HS-5 (cell line): ENCODE measurements at regions not wholly inside any gene's neighbourhood (a gene's known extent, or its start where the extent isn't known, plus 50 kb on each side); places are given as distances from the start of the nearest gene placed in this dataset.
A peak's percentile ranks its signal among the peaks of the same experiment; 100 is the strongest.
"Not testable (repeated sequence)": the region's sequence is repeated elsewhere in the genome, so short reads cannot be mapped to it uniquely, and the experiment has no call there.

ENCODE experiments used
- DNase-seq: peaks from one replicate; pipeline ENCODE4 v3.0.0-alpha.2; 2012; ENCODE audit warnings: low read depth

DNA sequence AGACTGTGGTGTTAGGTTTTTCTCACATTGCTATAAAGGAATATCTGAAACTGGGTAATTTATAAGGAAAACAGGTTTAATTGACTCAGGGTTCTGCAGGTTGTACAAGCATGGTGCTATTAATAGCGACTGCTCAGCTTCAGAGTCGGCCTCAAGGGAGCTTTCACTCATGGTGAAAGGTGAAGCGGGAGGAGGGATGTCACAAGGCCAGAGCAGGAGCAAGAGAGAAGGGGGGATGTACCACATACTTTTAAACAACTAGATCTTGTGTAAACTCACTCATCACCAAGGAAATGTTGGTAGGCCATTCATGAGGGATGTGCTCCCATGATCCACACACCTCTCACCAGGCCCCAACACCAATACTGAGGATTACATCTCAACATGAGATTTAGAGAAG is 313.2 kb downstream of the UBE2NL start:
- not testable (repeated sequence) for DNase-seq

DNA sequence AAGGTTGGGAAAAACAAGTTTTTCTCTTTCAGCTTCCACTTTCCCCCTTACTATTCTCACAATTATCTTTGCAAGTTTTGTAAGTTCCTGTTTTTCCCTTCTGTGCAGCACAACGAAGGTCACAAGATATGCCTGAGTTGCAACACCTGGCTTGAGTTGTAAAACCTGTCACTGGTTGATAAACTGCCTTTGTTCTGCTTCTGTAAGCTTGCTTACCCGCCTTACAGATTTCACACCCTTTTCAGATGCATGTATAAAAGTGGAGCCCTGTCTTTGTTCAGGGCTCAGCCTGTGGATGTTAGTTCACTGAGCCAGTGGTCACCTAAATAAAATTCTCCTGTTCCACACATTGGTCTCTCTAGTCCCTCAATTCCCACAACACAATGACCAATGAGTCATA is 318.9 kb downstream of the UBE2NL start:
- DNase-seq: not testable (repeated sequence)

DNA sequence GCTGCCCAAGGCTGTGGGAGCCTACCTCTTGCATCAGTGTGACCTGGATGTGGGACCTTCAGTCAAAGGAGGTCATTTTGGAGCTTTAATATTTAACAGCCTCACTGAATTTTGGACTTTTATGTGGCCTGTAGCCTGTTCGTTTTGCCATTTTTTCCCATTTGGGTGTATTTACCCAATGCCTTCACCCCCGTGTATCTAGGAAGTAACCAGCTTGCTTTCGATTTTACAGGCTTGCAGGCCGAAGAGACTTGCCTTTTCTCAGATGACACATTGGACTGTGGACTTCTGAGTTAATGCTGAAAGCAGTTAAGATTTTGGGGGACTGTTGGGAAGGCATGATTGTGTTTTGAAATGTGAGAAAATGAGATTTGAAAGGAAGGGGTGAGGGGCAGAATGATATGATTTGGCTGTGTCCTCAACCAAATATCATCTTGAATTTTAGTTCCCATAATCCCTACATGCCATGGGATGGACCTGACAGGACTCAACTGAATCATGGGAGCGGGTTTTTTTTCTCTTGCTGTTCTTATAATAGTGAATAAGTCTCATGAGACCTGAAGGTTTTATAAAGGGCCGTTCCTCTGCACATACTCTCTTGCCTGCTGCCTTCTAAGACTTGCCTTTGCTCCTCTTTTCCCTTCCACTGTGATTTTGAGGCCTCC is 324.6 kb downstream of the UBE2NL start:
- DNase-seq: not testable (repeated sequence)

DNA sequence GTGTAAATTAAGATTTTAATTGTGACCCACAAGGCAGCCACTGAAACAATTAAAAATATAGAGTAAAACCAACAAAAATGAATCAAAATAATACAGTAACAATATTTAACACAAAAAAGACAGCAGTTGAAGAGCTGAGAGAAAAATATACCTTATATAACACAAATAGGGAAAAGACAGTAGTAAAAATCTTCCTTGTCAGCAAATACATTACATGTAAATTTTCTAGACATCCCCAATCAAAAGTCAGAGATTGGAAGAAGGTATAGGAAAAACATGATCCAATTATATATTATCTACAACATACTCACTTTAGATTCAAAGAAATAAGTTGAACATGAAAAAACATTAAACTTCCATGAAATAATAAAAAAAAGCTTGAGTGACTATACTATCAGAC is 330.8 kb downstream of the UBE2NL start:
- no peak for DNase-seq

DNA sequence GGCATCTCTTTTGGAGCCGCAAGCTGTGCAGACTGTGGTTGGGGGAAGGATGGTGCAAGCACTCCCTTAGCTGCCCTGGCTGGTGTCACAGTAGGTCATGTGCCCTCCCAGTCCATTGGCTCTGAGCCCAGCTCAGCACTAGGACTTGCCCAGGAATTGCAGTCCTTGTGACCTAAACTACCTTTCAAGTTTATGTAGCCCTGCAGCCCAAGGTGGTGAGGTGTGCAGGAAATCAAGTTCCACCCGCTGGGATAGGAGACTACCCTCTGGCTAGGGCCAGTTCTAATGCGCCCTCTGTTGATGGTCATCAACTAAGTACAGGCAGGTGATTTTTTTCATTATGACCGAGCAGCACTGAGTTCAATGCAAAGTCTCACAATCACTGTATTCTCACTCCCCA is 335.2 kb downstream of the UBE2NL start:
- DNase-seq: no peak

- not testable (repeated sequence) for DNase-seq
Measured at GRCh38 chrX:144231116-144231785, 347.4 kb downstream of the UBE2NL start.

DNA sequence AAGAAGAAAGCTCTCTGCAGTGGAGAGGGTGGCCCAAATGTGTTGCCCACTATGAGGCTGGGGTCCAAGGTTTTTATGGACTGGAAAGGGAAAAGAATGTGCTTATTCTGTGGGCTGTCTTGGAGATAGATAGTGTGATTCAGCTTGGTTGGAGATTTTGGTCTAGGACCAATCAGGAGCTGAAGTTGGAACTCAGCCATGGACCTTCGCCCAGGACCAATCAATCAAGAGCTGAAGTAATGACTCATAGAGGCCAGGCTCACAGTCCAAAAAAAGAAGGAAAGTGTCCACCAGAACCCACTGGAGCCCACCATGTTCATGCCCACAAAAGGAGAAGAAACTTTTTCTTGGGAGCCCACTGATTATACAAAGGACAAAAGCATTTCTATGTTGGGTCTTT is 369.5 kb downstream of the UBE2NL start:
- no peak for DNase-seq

DNA sequence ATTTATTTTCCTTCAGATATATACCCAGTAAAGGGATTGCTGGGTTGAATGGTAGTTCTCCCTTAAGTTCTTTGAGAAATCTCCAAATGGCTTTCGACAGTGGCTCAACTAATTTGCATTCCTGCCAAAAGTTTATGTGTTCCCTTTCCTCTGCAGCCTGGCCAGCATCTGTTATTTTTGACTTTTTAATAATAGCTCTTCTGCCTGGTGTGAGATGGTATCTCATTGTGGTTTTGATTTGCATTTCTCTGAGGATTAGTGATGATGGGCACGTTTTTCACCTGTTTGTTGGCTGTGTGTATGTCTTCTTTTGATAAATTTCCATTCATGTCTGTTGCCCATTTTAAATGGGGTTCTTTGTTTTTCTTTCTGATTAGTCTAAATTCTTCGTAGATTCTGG is 375.2 kb downstream of the UBE2NL start:
- DNase-seq: no peak

GRCh38 chrX:144265641-144266040 is 381.8 kb downstream of the UBE2NL start:
- DNase-seq: no peak

- no peak for DNase-seq
Measured at GRCh38 chrX:144275367-144275766, 391.5 kb downstream of the UBE2NL start.

DNA sequence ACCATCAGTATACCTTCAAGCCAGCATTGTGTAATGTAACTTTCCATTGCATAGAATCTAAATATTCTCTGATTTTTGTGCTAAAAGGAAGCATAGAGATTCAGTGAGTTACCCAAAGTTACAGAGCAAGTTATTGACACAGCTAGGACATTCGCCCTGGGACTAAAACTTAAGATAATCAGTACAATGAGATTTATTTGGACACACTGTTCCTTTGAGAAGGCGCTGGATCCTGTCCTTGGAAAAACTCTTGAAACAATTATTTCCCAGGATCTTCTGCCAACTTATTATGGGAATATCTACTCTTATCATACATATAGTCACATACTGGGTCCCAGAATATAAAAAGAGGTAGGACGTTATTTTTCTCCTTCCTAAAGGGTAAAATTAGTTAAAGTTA is 392.0 kb downstream of the UBE2NL start:
- DNase-seq: no peak

- DNase-seq: no peak
Measured at GRCh38 chrX:144293229-144293628, 409.4 kb downstream of the UBE2NL start.

DNA sequence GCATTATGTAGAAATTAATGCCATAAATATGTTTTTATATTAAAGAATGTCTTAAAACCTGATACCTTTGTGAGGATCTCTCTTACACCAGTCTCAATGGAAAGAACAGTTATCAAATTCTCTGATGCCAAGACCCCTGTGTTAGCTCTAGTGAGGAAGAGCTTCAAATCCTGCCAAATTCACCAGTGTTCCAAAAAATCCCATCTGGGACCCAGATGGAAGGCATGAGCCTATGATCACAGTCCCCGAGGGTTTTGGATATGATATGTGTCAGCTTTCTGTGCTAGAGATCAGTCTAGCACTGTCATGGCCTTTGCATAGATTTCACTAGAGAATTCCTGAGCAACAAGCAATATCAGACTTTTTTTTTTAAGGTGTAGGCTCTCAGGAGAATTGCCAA is 412.1 kb downstream of the UBE2NL start:
- DNase-seq: no peak

GRCh38 chrX:144297221-144297620 is 413.4 kb downstream of the UBE2NL start:
- DNase-seq: no peak

GRCh38 chrX:144327495-144327894 is 443.6 kb downstream of the UBE2NL start:
- DNase-seq: peak; percentile 4

- DNase-seq: no peak
Measured at GRCh38 chrX:144333429-144333828, 449.6 kb downstream of the UBE2NL start.

- DNase-seq: no peak
Measured at GRCh38 chrX:144334577-144334976, 450.7 kb downstream of the UBE2NL start.

GRCh38 chrX:144335402-144335801 is 451.5 kb downstream of the UBE2NL start:
- DNase-seq: no peak

- no peak for DNase-seq
Measured at GRCh38 chrX:144379156-144379555, 495.3 kb downstream of the UBE2NL start.

GRCh38 chrX:144388738-144389137 is 504.9 kb downstream of the UBE2NL start:
- DNase-seq: no peak
